GM12865 (cell line): ENCODE measurements at regions not wholly inside any gene's neighbourhood (a gene's known extent, or its start where the extent isn't known, plus 50 kb on each side); places are given as distances from the start of the nearest gene placed in this dataset.

ENCODE experiments used
- DNase-seq: peaks from one replicate; pipeline ENCODE4 v3.0.0; 2010; ENCODE audit warnings: low read depth
- H3K4me3 ChIP-seq: 2 replicates; pipeline ENCODE4 v1.5.1; 2011; ENCODE audit warnings: mild to moderate bottlenecking, low read depth, low read length, control low read depth
- TF ChIP-seq, protein P1 (sequence below): IDR thresholded peaks from 2 replicates; pipeline ENCODE4 v1.5.1; 2011; ENCODE audit warnings: low read length, control low read depth, low read depth, inconsistent platforms; ENCODE audit not compliant: insufficient read depth; ENCODE audit errors: missing control alignments

DNA sequence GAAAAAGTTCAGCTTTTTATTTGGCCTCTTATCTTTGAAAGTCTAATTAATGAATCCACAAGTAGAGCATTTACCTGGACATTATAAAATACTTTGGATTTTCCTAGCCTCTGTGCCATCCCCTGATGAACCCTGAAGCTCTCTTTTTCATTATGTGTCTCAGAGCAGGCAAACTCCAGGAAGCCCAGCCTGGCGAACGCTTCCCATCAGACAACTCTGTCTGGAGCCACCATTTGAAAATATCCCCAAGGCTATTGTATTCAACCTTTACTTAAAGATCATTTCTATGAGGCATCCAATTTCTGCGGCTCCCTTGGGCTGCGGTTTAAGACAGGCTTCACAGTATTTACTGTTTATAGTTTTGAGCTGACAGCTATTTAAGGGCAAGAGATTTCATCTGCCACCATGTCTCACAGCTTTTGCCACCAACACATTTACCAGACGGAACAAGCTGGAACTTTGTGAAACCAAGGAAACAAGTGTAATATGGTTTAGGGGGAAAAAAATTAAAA is 257.2 kb upstream of the GLI3 start:
- H3K4me3 ChIP-seq, result no peak overlapping the region
- no peak for DNase-seq
- TF ChIP-seq, protein P1, sequence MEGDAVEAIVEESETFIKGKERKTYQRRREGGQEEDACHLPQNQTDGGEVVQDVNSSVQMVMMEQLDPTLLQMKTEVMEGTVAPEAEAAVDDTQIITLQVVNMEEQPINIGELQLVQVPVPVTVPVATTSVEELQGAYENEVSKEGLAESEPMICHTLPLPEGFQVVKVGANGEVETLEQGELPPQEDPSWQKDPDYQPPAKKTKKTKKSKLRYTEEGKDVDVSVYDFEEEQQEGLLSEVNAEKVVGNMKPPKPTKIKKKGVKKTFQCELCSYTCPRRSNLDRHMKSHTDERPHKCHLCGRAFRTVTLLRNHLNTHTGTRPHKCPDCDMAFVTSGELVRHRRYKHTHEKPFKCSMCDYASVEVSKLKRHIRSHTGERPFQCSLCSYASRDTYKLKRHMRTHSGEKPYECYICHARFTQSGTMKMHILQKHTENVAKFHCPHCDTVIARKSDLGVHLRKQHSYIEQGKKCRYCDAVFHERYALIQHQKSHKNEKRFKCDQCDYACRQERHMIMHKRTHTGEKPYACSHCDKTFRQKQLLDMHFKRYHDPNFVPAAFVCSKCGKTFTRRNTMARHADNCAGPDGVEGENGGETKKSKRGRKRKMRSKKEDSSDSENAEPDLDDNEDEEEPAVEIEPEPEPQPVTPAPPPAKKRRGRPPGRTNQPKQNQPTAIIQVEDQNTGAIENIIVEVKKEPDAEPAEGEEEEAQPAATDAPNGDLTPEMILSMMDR, result no peak

DNA sequence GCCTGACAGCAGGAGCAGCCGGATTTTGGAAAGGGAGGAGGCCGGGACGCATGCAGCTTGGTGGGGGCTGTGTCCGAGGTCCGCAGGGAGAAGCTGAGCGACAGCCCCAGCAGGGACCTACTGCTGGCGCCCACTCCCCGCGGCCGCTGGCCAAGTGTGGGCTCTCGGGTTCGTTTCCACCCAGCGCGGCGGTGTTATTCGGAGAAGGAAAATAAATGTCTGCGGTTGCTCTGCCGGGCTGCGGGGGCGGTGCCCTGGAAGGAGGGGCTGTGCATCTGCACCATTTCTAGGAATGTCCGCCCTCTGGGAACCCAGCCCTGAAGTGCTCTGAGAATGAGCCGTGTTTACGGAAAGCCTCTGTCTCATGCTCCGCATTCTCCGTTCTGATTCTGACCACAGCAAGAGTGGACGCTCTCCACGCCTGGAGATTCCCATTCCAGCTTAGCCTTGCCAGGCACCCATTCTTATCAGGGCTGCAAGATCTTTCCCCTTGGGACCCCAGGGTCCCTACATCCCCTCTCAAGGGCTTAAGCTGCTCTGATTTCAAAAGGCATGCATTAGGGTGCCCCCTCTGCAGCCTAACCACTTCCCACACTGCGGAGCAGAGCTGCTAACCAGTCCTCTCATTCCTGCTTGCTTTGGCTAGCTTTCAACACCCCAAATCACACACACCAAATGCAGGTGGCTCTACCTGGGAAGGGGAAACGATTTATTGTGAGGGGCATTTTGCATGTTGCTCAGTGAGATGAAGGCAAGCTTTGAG is 256.6 kb upstream of the GLI3 start:
- DNase-seq, result no peak

DNA sequence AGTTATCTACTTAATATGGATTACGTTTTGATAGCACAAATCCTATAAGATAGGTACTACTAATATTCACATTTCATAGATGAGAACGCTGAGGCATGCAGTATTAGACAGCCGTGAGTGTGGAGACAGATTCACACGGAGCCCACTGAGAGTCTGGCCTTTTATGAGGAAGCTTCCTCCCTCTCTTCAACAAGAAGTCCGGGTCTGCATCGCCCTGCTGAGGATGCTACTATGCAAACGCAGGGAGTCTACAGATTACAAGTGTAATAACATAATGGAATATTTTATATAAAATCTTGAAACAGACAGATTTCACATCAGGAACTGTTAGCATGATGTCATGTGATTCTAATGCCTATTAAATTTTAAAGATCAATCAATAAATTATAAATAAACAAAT is 255.9 kb upstream of the GLI3 start:
- no peak overlapping the region for H3K4me3 ChIP-seq
- DNase-seq, result no peak
- TF ChIP-seq, protein P1, result no peak

More for the DNA sequence above, 256.6 kb upstream of the GLI3 start:
- TF ChIP-seq, protein P1, result no peak
- H3K4me3 ChIP-seq, result no peak overlapping the region

DNA sequence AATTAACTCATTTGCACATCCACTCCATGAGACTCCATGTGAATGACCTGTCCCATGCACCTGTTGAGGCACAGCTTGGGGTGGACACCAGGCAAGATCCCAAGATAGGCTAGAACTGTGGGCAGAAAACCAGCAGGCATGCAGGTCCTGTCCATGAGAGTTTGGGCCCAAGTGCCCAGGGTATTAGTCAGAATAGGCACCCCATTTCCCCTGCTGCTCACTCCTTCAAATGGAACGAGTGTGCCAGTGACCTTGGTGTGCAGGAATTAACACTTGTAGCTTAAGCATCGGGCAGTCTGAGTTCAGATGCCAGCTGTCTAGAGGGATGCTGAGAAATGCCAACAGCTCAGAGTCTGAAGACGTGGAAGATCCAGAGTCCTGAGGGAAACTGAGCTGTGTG is 254.1 kb upstream of the GLI3 start:
- no peak overlapping the region for H3K4me3 ChIP-seq
- no peak for DNase-seq
- TF ChIP-seq, protein P1, result no peak

DNA sequence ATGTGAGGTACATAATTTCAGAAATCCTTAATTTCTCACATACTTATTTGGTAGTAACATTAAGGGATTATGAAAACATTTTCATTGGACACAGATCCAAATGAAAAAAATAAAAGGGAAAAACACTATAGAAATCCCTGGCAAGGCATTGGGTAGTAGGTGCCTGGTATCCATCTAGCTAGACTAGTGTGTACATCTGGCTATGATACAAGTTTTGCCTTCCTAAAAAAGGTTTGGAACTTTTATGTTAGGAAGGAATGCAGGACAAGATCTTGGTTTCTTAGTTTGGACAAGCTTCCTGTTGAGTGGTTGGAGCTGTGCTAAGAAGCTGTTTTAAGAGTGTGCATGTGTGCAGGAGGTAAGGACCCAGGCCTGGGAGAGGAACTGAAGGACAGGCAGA is 252.3 kb upstream of the GLI3 start:
- no peak overlapping the region for H3K4me3 ChIP-seq
- DNase-seq, result no peak
- TF ChIP-seq, protein P1, result no peak

DNA sequence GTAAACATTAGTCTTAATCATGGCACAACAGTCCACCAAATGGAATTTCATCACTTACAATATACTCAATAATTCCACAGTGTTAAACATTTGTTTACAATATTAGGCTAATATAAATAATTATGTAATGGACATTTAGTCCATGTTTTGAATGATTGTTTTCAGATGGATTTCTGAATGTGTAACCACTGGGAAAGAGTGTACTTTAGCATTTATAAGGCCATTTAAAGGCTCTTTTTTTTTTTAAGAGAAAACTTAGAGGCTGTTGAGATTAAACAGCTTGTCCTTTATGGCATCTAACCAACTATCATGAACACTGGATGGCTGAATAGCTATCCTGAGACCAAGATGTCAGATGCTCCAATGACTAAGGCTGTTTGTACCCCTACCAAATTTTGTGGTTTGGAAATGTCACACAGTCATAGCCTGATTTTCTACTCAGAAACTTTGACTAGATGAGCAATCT is 248.3 kb upstream of the GLI3 start:
- no peak overlapping the region for H3K4me3 ChIP-seq
- TF ChIP-seq, protein P1, result no peak
- no peak for DNase-seq
